ENCODE measurements at regions not wholly inside any gene's neighbourhood (a gene's known extent, or its start where the extent isn't known, plus 50 kb on each side); places are given as distances from the start of the nearest gene placed in this dataset.
"Not testable (repeated sequence)": the region's sequence is repeated elsewhere in the genome, so short reads cannot be mapped to it uniquely, and the experiment has no call there.

DNA sequence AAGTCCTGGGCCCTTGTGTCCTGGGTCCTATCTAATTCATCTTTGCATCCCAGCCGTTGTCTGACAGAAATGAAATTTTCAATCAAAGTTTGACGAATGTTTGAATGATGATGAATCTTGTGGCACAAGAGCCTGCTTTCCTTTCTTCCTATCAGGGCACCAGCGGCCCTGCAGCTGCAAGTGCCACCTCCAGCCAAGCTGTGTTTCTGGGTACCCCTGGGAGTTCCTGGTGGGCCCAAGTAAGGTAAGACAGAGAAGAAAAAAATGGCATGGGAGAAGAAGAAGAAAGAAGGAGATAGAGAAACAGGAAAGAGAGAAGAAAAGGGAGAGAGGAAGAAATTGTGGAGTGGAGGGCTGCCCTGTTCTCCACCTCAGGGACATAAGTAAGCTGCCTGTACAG lies 782.1 kb upstream of the TPTE start:
- intact Hi-C loops (cut with DNase I), result no loop called here
- TF ChIP-seq, protein P1, sequence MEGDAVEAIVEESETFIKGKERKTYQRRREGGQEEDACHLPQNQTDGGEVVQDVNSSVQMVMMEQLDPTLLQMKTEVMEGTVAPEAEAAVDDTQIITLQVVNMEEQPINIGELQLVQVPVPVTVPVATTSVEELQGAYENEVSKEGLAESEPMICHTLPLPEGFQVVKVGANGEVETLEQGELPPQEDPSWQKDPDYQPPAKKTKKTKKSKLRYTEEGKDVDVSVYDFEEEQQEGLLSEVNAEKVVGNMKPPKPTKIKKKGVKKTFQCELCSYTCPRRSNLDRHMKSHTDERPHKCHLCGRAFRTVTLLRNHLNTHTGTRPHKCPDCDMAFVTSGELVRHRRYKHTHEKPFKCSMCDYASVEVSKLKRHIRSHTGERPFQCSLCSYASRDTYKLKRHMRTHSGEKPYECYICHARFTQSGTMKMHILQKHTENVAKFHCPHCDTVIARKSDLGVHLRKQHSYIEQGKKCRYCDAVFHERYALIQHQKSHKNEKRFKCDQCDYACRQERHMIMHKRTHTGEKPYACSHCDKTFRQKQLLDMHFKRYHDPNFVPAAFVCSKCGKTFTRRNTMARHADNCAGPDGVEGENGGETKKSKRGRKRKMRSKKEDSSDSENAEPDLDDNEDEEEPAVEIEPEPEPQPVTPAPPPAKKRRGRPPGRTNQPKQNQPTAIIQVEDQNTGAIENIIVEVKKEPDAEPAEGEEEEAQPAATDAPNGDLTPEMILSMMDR (IDR thresholded peaks at IDR 0.05), result no peak
- no peak for DNase-seq (ENCODE audit: low spot score in 2 of 2)
- peaks cover 0 to 6% of the 10 kb centered on the region in 2 donors for H3K9me3 ChIP-seq
- H3K27ac ChIP-seq, result no peak overlapping the region
- no peaks in the 10 kb centered on the region for H3K27me3 ChIP-seq
- no peaks in the 10 kb centered on the region for H3K4me1 ChIP-seq
- no peak overlapping the region for H3K4me3 ChIP-seq
- no peaks in the 10 kb centered on the region for H3K36me3 ChIP-seq

DNA sequence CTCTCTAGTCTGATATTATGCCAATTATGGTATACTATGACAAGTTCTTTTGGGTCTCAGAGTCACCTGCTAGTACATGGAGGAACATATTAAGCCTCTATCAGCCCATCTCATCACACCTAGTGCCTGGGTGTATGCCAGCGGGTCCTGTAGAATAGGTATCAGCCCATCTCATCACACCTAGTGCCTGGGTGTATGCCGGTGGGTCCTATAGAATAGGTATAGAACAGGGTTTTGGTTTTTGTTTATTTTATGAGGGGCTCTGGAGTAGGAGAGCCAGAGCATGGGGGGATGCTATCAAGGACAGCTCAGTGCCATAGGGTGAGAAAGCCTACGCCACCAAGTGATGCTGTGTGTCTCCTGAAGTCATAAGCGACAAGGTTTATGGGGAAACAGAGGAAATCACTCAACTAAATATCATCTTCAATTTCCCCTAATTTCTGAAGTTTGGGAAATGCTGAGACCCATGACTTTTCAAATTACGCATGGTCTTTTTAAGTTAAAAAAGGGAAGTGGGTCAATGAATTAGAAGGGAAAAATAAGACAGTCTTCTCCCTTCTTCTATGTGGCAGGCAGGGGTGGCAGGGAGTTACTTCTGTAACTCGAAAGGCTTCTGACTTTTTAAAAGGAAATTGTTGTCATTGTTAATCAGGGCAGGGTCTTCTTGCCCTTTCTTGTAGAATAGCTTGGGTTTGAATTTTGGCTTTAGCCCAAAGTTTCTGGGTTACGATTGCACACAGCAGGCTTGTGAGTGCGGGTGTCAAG lies 781.0 kb upstream of the TPTE start:
- DNase-seq (ENCODE audit: low spot score in 2 of 2); intact Hi-C loops (cut with DNase I); H3K36me3 ChIP-seq; H3K4me3 ChIP-seq; H3K27me3 ChIP-seq; H3K9me3 ChIP-seq; H3K4me1 ChIP-seq; H3K27ac ChIP-seq: not testable (repeated sequence)

DNA sequence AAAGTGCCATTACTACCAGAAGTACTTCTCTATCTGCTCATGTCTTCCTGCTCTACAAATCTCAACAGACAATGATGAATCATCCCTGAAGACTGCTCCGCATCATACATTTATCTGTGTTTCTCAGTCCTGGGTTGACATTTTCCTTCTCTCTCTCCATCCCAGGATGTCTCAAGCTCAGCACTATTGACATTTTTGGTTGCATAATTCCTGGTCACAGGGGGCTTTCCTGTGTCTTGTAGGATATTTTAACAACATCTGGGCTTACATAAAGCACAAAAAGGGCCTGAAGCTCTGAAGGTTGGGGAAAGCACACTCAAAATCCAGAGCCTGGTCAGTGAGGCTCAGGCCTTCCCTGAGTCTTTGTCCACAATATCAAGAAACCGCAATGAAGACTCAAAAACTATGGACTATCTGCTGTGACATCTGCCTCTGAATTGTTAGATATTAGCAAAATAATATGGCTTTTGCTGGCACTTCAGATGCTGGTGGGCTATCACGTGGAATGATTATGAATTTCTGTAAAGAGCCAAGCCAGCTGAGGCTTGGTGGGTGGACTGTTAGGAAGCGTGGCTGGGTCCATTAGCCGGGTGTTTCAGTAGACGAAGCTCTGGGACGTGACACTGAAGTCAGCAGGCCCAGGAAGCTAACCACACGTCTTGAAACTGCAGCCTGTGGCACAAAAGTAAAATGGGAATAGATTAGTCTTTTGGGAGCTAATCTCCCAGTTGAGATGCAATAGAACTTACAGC lies 780.2 kb upstream of the TPTE start:
- H3K36me3 ChIP-seq; DNase-seq (ENCODE audit: low spot score in 2 of 2); H3K4me3 ChIP-seq; intact Hi-C loops (cut with DNase I); H3K27me3 ChIP-seq; H3K27ac ChIP-seq; H3K4me1 ChIP-seq; H3K9me3 ChIP-seq: not testable (repeated sequence)

DNA sequence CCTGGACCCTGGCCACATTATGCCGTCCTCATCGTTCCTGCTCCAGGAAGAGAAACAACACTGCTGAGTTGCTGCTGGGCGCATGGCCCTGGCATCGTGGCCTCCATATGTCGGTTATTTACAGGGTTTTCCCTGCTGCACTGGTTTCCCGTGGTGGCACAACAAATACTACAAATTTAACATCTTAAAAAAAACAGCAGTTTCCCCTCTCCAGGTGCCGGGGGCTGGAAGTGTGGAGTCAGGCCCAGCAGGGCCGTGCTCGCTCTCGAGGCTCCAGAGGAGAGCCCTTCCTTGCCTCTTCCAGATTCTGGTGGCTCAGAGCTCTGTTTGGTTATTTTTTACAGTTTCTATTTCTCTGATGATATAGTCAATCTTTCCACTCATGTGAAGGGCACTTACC lies 777.8 kb upstream of the TPTE start:
- H3K27me3 ChIP-seq; H3K4me3 ChIP-seq; H3K9me3 ChIP-seq; H3K27ac ChIP-seq; intact Hi-C loops (cut with DNase I); H3K4me1 ChIP-seq; DNase-seq (ENCODE audit: low spot score in 2 of 2); H3K36me3 ChIP-seq: not testable (repeated sequence)

DNA sequence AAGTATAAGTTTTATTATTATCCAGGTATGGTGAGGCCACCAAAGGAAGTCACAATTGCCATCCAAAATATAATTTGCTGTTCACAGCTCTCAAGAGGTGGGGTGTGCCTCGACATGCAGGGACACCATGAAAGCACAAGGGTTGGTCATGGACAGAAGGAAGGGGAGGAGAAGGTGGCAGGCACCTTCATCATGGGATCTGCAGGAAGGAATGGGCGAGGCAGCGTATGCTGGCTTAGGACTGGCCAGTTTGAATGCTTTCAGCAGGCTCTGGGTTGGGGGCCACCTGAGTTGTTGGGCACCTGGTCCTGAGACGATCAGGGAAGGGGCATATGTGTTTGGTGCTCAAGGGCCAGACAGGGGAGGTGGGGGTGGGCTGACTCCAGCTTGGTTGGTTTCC lies 777.2 kb upstream of the TPTE start:
- DNase-seq (ENCODE audit: low spot score in 2 of 2); H3K9me3 ChIP-seq; intact Hi-C loops (cut with DNase I): not testable (repeated sequence)

DNA sequence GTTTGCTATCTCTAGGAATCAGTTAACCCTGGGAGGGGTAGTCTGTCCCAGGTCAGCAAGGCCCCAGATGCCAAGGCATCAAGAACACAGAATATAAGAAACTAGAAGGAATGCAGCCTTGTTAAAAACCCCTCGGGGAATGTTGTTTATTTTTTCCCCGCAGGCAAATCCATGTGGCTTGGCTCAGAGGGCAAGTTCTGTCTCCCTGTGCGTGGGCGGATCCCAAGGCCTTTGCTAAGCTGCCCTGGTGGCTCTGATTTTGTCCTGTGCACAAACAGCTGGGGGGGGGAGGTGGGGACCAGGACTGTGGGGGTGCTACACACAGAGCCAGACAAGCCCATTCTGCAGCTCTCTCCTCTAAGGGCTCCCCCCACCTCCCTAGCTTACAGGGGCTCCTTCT lies 776.8 kb upstream of the TPTE start:
- H3K9me3 ChIP-seq; H3K36me3 ChIP-seq; H3K27ac ChIP-seq; DNase-seq (ENCODE audit: low spot score in 2 of 2); intact Hi-C loops (cut with DNase I); H3K27me3 ChIP-seq; H3K4me3 ChIP-seq; H3K4me1 ChIP-seq: not testable (repeated sequence)

More for the DNA sequence above, 777.2 kb upstream of the TPTE start:
- not testable (repeated sequence) for H3K27ac ChIP-seq, H3K4me1 ChIP-seq, H3K27me3 ChIP-seq, H3K36me3 ChIP-seq, H3K4me3 ChIP-seq

DNA sequence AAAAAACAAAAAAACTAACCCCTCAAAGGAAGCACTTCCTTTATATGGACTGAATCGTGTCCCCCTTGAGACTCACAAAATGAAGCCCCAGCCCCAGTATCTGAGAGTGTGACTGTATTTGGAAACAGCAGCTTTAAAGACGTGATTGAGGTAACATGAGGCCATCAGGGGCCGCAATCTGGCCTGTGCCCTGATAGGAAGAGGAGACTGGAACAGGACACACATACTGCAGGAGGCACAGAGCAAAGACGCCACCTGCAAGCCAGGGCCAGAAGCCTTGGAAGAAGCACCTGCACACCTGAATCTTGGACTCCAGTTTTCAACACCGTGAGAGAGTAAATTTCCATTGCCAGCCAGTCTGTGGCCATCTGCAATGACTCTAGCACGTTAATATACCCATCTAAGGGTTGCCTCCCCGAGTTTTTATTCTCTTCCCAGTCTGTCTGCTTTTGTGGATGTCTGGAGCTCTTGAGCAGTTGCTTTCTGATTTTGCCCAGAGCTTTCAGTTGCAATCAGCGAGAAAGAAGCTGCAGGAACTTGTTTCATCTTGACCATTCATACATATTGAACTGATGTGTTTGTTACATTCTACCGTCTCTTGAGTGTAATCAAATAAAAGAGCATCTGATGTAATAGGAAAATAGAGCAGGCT lies 775.8 kb upstream of the TPTE start:
- intact Hi-C loops (cut with DNase I); H3K9me3 ChIP-seq; H3K4me1 ChIP-seq; H3K4me3 ChIP-seq; H3K27me3 ChIP-seq; DNase-seq (ENCODE audit: low spot score in 2 of 2); H3K27ac ChIP-seq; H3K36me3 ChIP-seq: not testable (repeated sequence)

DNA sequence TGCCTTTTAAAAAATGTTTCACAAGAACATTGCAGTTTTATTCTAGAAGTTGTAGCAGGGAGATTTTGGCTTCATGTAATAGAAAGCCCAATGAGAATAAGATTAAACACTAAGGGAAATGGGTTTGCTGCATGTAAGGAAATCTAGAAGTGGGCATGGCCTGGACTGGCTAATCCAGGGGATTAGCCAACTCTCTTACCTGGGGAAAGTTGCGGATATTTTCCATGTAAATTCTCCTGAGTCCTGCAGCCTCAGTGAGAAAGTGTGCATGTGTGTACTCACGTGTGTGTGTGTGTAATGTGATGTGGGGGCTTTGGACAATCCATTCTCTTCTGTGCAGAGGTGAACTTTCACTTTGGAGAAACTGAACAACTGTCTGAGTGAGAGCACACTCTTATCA lies 775.1 kb upstream of the TPTE start:
- DNase-seq (ENCODE audit: low spot score in 2 of 2); H3K9me3 ChIP-seq; H3K4me3 ChIP-seq; H3K36me3 ChIP-seq; intact Hi-C loops (cut with DNase I); H3K27ac ChIP-seq; H3K27me3 ChIP-seq; H3K4me1 ChIP-seq: not testable (repeated sequence)

DNA sequence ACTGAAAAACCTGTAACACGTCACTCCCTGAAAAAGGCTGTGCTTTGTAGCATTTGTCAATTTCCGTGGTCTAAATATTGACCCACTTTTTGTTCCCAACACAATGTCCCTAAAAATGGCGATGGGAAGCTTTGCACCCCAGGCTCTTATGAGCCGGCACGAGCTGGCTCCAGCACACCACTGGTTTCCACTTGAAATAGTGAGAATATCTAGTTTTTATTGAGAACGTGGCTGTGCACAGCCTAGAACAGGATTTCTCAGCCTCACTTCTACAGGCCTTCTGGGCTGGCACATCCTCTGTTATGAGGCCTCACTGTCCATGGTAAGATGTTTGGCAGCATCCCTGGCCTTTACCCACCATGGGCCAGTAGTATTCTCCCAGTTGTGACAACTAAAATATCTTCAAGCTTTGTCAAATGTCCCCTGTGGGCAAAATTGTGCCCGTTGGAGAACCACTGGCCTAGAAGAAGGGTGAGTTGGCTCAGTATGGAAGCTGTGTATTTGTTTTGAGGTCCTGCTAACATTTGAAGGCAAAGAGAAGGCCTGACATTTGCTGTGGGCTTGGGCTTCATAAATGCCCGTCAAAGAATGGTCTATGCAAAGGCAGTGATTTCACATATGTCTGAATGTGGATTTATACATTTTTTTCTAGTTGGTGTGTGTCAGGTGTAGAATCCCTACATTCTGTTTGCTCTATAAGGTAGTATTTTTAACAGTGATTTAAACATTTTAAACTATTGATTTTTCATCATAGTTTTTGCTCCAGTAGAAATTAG lies 774.4 kb upstream of the TPTE start:
- H3K4me1 ChIP-seq; intact Hi-C loops (cut with DNase I); DNase-seq (ENCODE audit: low spot score in 2 of 2); H3K27ac ChIP-seq; H3K27me3 ChIP-seq; H3K4me3 ChIP-seq; H3K9me3 ChIP-seq; H3K36me3 ChIP-seq: not testable (repeated sequence)

DNA sequence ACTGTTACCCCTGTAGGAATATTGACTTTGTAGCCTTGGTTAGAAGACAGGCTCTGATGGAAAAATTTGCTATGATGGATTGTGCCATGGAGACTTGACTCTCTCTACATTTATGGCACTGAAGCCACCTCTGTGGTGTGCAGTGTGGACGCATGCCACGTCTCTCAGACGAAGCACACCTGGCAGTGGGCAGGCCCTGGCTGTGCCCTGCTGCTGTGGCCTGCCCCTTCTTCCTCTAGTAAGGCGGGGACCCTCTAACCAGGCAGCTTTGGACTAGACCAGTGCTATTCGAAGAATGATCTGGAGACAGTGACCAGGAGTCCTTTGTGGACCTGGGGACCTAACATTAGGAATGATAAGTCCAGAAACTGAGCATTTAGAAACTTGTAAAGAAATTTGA lies 773.5 kb upstream of the TPTE start:
- H3K27me3 ChIP-seq; H3K9me3 ChIP-seq; DNase-seq (ENCODE audit: low spot score in 2 of 2); H3K4me3 ChIP-seq; H3K27ac ChIP-seq; H3K4me1 ChIP-seq; intact Hi-C loops (cut with DNase I); H3K36me3 ChIP-seq: not testable (repeated sequence)

DNA sequence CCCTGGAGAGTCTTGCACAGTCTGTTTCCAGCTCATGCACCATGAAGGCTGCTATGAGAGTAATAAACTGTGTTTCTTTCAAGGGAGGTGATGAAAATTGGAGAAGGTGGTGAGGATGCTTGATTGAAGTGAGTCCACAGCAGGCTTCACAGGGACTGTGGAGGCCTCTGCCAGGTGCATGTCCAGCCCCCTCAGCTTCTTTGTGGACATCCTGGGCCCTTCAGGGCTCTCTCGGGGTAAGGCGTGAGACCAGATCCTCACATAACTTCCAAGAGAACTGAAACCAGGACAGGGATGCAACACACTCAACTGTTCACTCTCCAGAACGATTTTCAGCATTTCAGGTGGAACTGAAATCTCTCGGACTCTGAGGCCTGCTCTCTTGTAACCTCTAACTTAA lies 772.9 kb upstream of the TPTE start:
- H3K36me3 ChIP-seq; H3K27ac ChIP-seq; intact Hi-C loops (cut with DNase I); H3K4me3 ChIP-seq; H3K27me3 ChIP-seq; DNase-seq (ENCODE audit: low spot score in 2 of 2); H3K4me1 ChIP-seq; H3K9me3 ChIP-seq: not testable (repeated sequence)

DNA sequence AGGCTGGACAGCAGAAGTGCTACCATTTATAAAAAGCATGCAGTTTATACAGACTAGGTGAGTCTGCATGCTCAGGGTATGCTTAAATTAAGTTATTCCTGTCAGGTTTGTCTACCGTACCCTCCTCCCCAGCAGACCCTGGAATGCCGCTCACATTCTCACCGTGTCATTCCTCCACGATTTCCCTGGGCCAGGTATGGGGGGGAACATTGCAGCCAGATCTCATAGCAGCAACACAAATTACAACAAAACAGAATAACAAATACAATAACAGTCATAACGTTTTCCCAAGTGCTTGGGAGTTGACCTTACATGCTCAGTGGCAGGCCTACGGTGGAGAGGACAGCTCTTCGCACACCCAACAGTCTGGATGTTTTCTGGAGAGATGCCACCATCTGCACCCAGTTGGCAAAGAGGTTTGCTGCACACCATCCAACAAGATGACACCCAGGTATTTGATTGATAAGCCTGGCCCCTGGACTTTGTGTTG lies 771.6 kb upstream of the TPTE start:
- intact Hi-C loops (cut with DNase I); H3K9me3 ChIP-seq; H3K4me1 ChIP-seq; H3K27me3 ChIP-seq; H3K27ac ChIP-seq; H3K36me3 ChIP-seq; H3K4me3 ChIP-seq; DNase-seq (ENCODE audit: low spot score in 2 of 2): not testable (repeated sequence)
